ENCODE measurements at regions not wholly inside any gene's neighbourhood (a gene's known extent, or its start where the extent isn't known, plus 50 kb on each side); places are given as distances from the start of the nearest gene placed in this dataset.
"Not testable (repeated sequence)": the region's sequence is repeated elsewhere in the genome, so short reads cannot be mapped to it uniquely, and the experiment has no call there.

DNA sequence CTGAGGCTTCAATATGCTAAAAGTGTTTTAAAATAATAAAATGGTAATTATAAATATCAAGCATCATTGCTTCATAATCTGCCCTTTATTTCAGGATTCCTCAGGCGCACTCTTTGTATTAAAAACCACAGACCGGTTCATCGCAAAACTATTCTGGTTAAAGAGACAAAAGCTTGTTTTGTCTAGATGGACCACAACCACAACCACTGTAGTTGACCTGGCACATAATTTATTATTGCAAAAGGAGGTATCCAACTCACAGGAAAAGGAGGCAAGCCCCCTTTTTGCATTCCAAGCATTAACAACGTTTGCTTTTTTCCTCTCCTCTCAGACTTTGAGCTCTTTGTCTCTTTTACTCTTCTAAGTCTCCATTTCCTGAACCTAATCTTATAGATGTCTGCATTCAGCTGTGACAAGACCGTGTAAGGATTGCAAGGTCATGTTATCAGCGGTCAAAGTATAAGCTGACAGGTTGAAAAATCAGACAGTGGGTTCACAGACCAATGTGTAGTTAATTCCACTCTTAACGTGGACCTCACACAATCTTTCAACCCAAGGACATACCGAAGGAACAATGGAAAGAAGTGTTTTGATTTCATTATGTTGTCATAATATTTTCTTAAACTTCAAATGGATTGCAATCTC is 1057.6 kb downstream of the GALC start:
- in situ Hi-C loops (cut with HindIII; ENCODE audit: low pct_ligation_motif_present, low sequenced_read_pairs) = no loop called here
- Histone ChIP-seq H3K27ac (no peak overlapping the region), H3K27me3 (replicated peaks) (no peaks in the 10 kb centered on the region), H3K36me3 (replicated peaks) (no peaks in the 10 kb centered on the region), H3K4me3 (ENCODE audit: low read depth, low read length) (no peak overlapping the region)
- DNase-seq = no peak
- no peak for TF ChIP-seq CTCF (IDR thresholded peaks at IDR 0.05; ENCODE audit: low read depth, low read length, missing control alignments)

DNA sequence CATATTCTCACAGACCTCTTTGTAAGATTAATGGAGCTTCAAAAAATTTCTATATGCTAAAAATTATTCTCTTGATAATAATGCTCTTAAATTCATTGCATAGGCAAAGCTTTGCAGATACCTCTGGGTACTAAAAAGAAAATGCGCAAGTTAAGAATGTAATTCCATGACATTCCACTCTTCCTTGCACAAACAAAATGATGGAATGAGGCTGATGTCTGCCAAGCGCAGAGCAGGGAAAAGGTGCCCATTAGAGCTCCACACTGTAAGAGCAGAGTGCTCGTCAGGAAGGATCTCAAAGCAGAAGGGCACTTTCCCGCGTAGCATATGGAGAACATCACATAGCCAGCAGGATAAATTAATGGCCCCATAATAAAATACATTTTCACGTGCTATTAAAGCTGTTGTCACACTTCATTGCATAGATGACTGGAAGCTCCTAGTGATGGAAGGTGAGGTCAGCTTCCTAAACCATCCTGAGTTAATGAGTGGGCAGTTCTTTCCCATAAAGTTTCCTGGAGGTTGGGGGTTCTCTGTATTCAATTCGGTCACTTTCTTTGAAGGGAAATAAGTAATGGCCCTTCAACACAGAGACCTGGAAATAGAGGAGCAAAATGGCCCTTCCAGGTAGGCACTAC is 1058.9 kb downstream of the GALC start:
- Histone ChIP-seq H3K36me3 (replicated peaks) (no peaks in the 10 kb centered on the region), H3K27me3 (replicated peaks) (no peaks in the 10 kb centered on the region), H3K27ac (no peak overlapping the region), H3K4me3 (ENCODE audit: low read depth, low read length) (no peak overlapping the region)
- no peak for TF ChIP-seq CTCF (IDR thresholded peaks at IDR 0.05; ENCODE audit: low read depth, low read length, missing control alignments)
- no peak for DNase-seq
- in situ Hi-C loops (cut with HindIII; ENCODE audit: low pct_ligation_motif_present, low sequenced_read_pairs) = no loop called here

GRCh38 chr14:86933460-86933859 is 1059.5 kb downstream of the GALC start:
- no peak for DNase-seq
- no peak for TF ChIP-seq CTCF (IDR thresholded peaks at IDR 0.05; ENCODE audit: low read depth, low read length, missing control alignments)
- H3K4me3 ChIP-seq (ENCODE audit: low read depth, low read length) = no peak overlapping the region
- H3K27ac ChIP-seq = no peak overlapping the region
- no peaks in the 10 kb centered on the region for H3K27me3 ChIP-seq (replicated peaks)
- in situ Hi-C loops (cut with HindIII; ENCODE audit: low pct_ligation_motif_present, low sequenced_read_pairs) = no loop called here
- no peaks in the 10 kb centered on the region for H3K36me3 ChIP-seq (replicated peaks)

GRCh38 chr14:86915406-86915805 is 1077.6 kb downstream of the GALC start:
- no peak overlapping the region for H3K27ac ChIP-seq
- no peak overlapping the region for H3K4me3 ChIP-seq (ENCODE audit: low read depth, low read length)
- TF ChIP-seq CTCF (IDR thresholded peaks at IDR 0.05; ENCODE audit: low read depth, low read length, missing control alignments) = no peak
- DNase-seq = no peak
- in situ Hi-C loops (cut with HindIII; ENCODE audit: low pct_ligation_motif_present, low sequenced_read_pairs) = no loop called here
- H3K36me3 ChIP-seq (replicated peaks) = no peaks in the 10 kb centered on the region
- no peaks in the 10 kb centered on the region for H3K27me3 ChIP-seq (replicated peaks)

- Histone ChIP-seq H3K27ac (no peak overlapping the region), H3K27me3 (replicated peaks) (no peaks in the 10 kb centered on the region), H3K36me3 (replicated peaks) (no peaks in the 10 kb centered on the region), H3K4me3 (ENCODE audit: low read depth, low read length) (no peak overlapping the region)
- no peak for TF ChIP-seq CTCF (IDR thresholded peaks at IDR 0.05; ENCODE audit: low read depth, low read length, missing control alignments)
- in situ Hi-C loops (cut with HindIII; ENCODE audit: low pct_ligation_motif_present, low sequenced_read_pairs) = no loop called here
- DNase-seq = no peak
These were observed 1080.3 kb downstream of the GALC start for GRCh38 chr14:86912709-86913108.

DNA sequence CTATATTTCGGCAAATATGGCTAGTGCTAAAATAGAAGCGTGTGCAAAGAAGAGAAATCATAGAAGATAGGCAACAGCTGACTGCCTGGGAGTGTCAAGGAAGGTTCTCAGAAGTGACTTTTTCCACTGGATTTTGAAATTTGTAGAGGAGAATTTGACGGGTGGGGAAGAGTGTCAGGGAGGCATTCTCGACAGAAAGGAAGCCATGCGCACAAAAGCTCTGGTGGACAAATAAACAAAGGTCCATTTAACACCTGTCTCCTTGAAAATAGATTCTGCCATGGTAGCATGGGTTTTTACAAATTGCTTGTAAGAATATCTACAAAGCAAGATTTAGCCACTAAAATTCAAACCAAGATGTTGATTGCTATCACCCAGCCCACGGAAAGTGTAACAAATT is 1081.5 kb downstream of the GALC start:
- Histone ChIP-seq H3K4me3 (ENCODE audit: low read depth, low read length) (no peak overlapping the region), H3K27ac (no peak overlapping the region), H3K27me3 (replicated peaks) (no peaks in the 10 kb centered on the region), H3K36me3 (replicated peaks) (no peaks in the 10 kb centered on the region)
- no peak for DNase-seq
- no peak for TF ChIP-seq CTCF (IDR thresholded peaks at IDR 0.05; ENCODE audit: low read depth, low read length, missing control alignments)
- in situ Hi-C loops (cut with HindIII; ENCODE audit: low pct_ligation_motif_present, low sequenced_read_pairs) = no loop called here

- H3K27me3 ChIP-seq (replicated peaks); H3K4me3 ChIP-seq (ENCODE audit: low read depth, low read length); DNase-seq; H3K27ac ChIP-seq; in situ Hi-C loops (cut with HindIII; ENCODE audit: low pct_ligation_motif_present, low sequenced_read_pairs); H3K36me3 ChIP-seq (replicated peaks): not testable (repeated sequence)
These were observed 1087.5 kb downstream of the GALC start for GRCh38 chr14:86905386-86905926.
